ENCODE measurements at regions not wholly inside any gene's neighbourhood (a gene's known extent, or its start where the extent isn't known, plus 50 kb on each side); places are given as distances from the start of the nearest gene placed in this dataset.

DNA sequence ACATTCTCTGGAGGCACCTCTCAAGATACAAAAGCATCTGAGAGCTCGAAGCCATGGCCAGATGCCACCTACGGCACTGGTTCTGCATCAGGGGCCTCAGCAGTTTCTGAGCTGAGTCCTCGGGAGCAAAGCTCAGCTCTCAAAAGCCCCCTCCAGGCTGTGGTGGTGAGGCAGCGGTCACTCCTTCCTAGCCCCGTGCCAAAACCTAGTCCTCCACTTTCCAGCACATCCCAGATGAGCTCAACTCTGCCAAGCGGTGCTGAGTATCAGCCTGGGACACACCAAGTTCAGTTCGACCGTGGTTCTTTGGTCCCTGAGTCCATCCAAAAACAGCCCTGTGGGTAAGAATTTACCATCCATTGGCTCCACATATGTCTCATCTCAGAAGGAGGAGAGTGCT lies 79.3 kb upstream of the STT3B start:
- H4K20me1 ChIP-seq (ENCODE audit: insufficient read depth, low read length), result no peaks in the 10 kb centered on the region
- no peak overlapping the region for H3K9ac ChIP-seq (ENCODE audit: insufficient read depth, low read depth, low read length)
- DNase-seq (ENCODE audit: low spot score) (no peak), FAIRE-seq (no peak), ATAC-seq (no peak)
- no peak overlapping the region for H3K27ac ChIP-seq (ENCODE audit: extremely low read length, insufficient read depth, low read length)
- no peaks in the 10 kb centered on the region for H3K79me2 ChIP-seq (ENCODE audit: insufficient read depth, low read length)
- no peak overlapping the region for H3K4me2 ChIP-seq (ENCODE audit: low read depth, low read length)
- peaks cover 1% of the 10 kb centered on the region; the same call in 1 of the 2 replicates for H3K4me1 ChIP-seq (ENCODE audit: insufficient read depth, low read length)
- intact Hi-C loops (cut with micrococcal nuclease; ENCODE audit: unreplicated experiment) (no loop called here), in situ Hi-C loops (cut with HindIII; ENCODE audit: extremely low pct_ligation_motif_present, low pct_unique_long_range_greater_than_20kb) (loop anchor here (25.0 kb wide), 1 partner anchor 666 kb away; no protein-coding TSS in a partner anchor)
- H2AFZ ChIP-seq (ENCODE audit: low read length), result no peak overlapping the region
- no peak overlapping the region for H3K4me3 ChIP-seq (replicated peaks in 1 of 3; ENCODE audit: insufficient read depth in 1 of 3, low read depth in 2 of 3, low read length in 3 of 3)
- WGBS (ENCODE audit: low lambda C conversion rate), result 65% methylated on average over 4 of the region's 8 CpGs
- no peaks in the 10 kb centered on the region for H3K9me3 ChIP-seq (ENCODE audit: low read length)
- TF ChIP-seq ZNF180 (CRISPR knock-in tag; IDR thresholded peaks at IDR 0.05; ENCODE audit: borderline replicate concordance, low read depth) (no peak), ZSCAN30 (CRISPR knock-in tag; IDR thresholded peaks at IDR 0.05) (no peak), RAD21 (CRISPR knock-in tag; IDR thresholded peaks at IDR 0.05) (no peak), CBX5 (CRISPR knock-in tag; IDR thresholded peaks at IDR 0.05; ENCODE audit: borderline replicate concordance) (no peak), TOPORS (CRISPR knock-in tag; IDR thresholded peaks at IDR 0.05) (no peak), RFX5 (IDR thresholded peaks at IDR 0.05; ENCODE audit: low read depth, low read length) (no peak), SRSF9 (IDR thresholded peaks at IDR 0.05; ENCODE audit: borderline replicate concordance, insufficient read depth, low read depth, low read length, poor library complexity, severe bottlenecking) (no peak), SIN3B (IDR thresholded peaks at IDR 0.05; ENCODE audit: low read length) (no peak), GTF3A (CRISPR knock-in tag; conservative IDR thresholded peaks at IDR 0.05) (no peak)
- POLR2A ChIA-PET, result no interaction called here
- H3K36me3 ChIP-seq (replicated peaks in 1 of 2; ENCODE audit: control insufficient read depth in 1 of 2, insufficient read depth in 2 of 2, low read length in 2 of 2), result no peaks in the 10 kb centered on the region
- BruUV-seq (replicated peaks), result no TSS peak
- CTCF ChIA-PET (ENCODE audit: low intra/inter-chr PET ratio, low total read pairs), result no interaction called here
- peaks cover 0 to 9% of the 10 kb centered on the region in 2 experiments; a peak in 2 of 5 replicates for H3K27me3 ChIP-seq (ENCODE audit: control insufficient read depth in 1 of 2, insufficient read depth in 2 of 2, low read length in 2 of 2)

DNA sequence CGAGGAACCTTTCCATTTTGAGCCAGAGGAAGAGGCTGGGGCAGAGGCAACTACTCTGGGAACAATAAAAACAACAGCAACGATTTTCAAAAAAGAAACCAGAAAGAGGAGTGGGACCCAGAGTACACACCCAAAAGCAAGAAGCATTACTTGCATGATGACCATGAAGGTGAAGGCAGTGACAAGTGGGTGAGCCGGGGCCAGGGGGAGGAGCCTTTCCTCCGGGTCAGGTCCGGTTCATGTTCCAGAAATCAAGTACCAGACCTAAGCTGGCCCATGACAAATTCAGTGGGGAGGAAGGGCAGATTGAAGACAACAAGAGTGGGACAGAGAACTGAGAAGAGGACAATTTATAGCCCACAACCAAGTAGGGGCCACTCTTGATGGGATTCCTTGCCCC lies 77.2 kb upstream of the STT3B start:
- Histone ChIP-seq H3K4me3 (replicated peaks in 1 of 3; ENCODE audit: insufficient read depth in 1 of 3, low read depth in 2 of 3, low read length in 3 of 3) (no peak overlapping the region), H3K79me2 (ENCODE audit: insufficient read depth, low read length) (no peaks in the 10 kb centered on the region), H3K27me3 (ENCODE audit: control insufficient read depth in 1 of 2, insufficient read depth in 2 of 2, low read length in 2 of 2) (peaks cover 0 to 9% of the 10 kb centered on the region in 2 experiments; a peak in 2 of 5 replicates), H3K36me3 (replicated peaks in 1 of 2; ENCODE audit: control insufficient read depth in 1 of 2, insufficient read depth in 2 of 2, low read length in 2 of 2) (no peaks in the 10 kb centered on the region), H3K4me1 (ENCODE audit: insufficient read depth, low read length) (no peaks in the 10 kb centered on the region; the same call in 1 of the 2 replicates), H3K9me3 (ENCODE audit: low read length) (no peaks in the 10 kb centered on the region), H4K20me1 (ENCODE audit: insufficient read depth, low read length) (no peaks in the 10 kb centered on the region), H3K27ac (ENCODE audit: extremely low read length, insufficient read depth, low read length) (no peak overlapping the region), H3K9ac (ENCODE audit: insufficient read depth, low read depth, low read length) (no peak overlapping the region), H2AFZ (ENCODE audit: low read length) (no peak overlapping the region), H3K4me2 (ENCODE audit: low read depth, low read length) (peak overlapping the region; percentile 32)
- CTCF ChIA-PET (ENCODE audit: low intra/inter-chr PET ratio, low total read pairs), result no interaction called here
- no peak for DNase-seq (ENCODE audit: low spot score)
- in situ Hi-C loops (cut with HindIII; ENCODE audit: extremely low pct_ligation_motif_present, low pct_unique_long_range_greater_than_20kb) (loop anchor here (25.0 kb wide), 1 partner anchor 668 kb away; no protein-coding TSS in a partner anchor), intact Hi-C loops (cut with micrococcal nuclease; ENCODE audit: unreplicated experiment) (no loop called here)
- ATAC-seq, result no peak
- POLR2A ChIA-PET, result no interaction called here
- 2% methylated on average over 5 of the region's 5 CpGs for WGBS (ENCODE audit: low lambda C conversion rate)
- no peak for TF ChIP-seq KDM6A (CRISPR knock-in tag; IDR thresholded peaks at IDR 0.05; ENCODE audit: low read depth)
- TF ChIP-seq SCMH1 (CRISPR knock-in tag; IDR thresholded peaks at IDR 0.05; ENCODE audit: borderline replicate concordance), result no peak
- no peak for TF ChIP-seq HDAC2 (CRISPR knock-in tag; IDR thresholded peaks at IDR 0.05)
- no peak for TF ChIP-seq SOX5 (CRISPR knock-in tag; IDR thresholded peaks at IDR 0.05; ENCODE audit: borderline replicate concordance)
- TF ChIP-seq ZSCAN21 (CRISPR knock-in tag; IDR thresholded peaks at IDR 0.05; ENCODE audit: borderline replicate concordance), result no peak
- TF ChIP-seq ATF7-NPFF (CRISPR knock-in tag; IDR thresholded peaks at IDR 0.05; ENCODE audit: low read depth), result no peak
- no peak for TF ChIP-seq MED1 (CRISPR knock-in tag; IDR thresholded peaks at IDR 0.05)
- no peak for FAIRE-seq
- BruUV-seq (replicated peaks), result no TSS peak

All from HepG2 (cell line).